PC-3 (cell line): ENCODE measurements at regions not wholly inside any gene's neighbourhood (a gene's known extent, or its start where the extent isn't known, plus 50 kb on each side); places are given as distances from the start of the nearest gene placed in this dataset.

Experiments
- ATAC-seq: fragments of 200-7000 bp; cut with Tn5 transposase; 2 replicates; pipeline ENCODE4 v1.9.1; 2020; ENCODE audit warnings: mild to moderate bottlenecking, moderate library complexity
- BruUV-seq: library from RNA; stranded (reverse); fragments of 400-500 nt; replicated peaks from 2 replicates; lab custom pipeline; 2021; lab: Mats Ljungman, UMichigan
- CTCF ChIA-PET: fragments of 300-600 bp; sonication (Branson Sonifier 250); formaldehyde crosslinking; loops from one replicate; lab custom pipeline; 2022; ENCODE audit warnings: antibody characterized with exemption; lab: Charles Lee
- POLR2A ChIA-PET: fragments of 300-600 bp; sonication (Branson Sonifier 250); formaldehyde crosslinking; loops from one replicate; lab custom pipeline; 2022; ENCODE audit warnings: antibody characterized with exemption; ENCODE audit not compliant: unreplicated experiment; lab: Charles Lee
- DNase-seq: peaks from one replicate; pipeline ENCODE4 v3.0.0-alpha.2; 2015
- H2AFZ ChIP-seq: fragments of 300-600 bp; sonication (generic); 2 replicates; pipeline ENCODE4 v1.6.0; 2016; ENCODE audit warnings: antibody characterized with exemption, low read length
- H3F3A ChIP-seq: fragments of 300-600 bp; sonication (generic); one replicate; pipeline ENCODE4 v1.6.0; 2017; ENCODE audit warnings: antibody characterized with exemption, low read length, control low read depth, mild to moderate bottlenecking; ENCODE audit not compliant: unreplicated experiment
- H3K27ac ChIP-seq: fragments of 300-600 bp; sonication (generic); 2 replicates; pipeline ENCODE4 v1.5.1; 2016; ENCODE audit warnings: mild to moderate bottlenecking, low read length
- H3K27me3 ChIP-seq: fragments of 300-600 bp; sonication (generic); 2 replicates; pipeline ENCODE4 v1.6.1; 2016; ENCODE audit warnings: low read length, mixed read lengths
- H3K36me3 ChIP-seq: fragments of 300-600 bp; sonication (generic); 2 replicates; pipeline ENCODE4 v1.6.1; 2016; ENCODE audit warnings: low read depth, mixed run types, low read length, mixed read lengths
- H3K4me1 ChIP-seq: fragments of 300-600 bp; sonication (generic); 2 replicates; pipeline ENCODE4 v1.5.1; 2016; ENCODE audit warnings: low read length; ENCODE audit not compliant: insufficient read depth
- H3K4me2 ChIP-seq: fragments of 300-600 bp; sonication (generic); 2 replicates; pipeline ENCODE4 v1.6.0; 2016; ENCODE audit warnings: low read length
- H3K4me3 ChIP-seq: fragments of 300-600 bp; sonication (generic); 2 replicates; pipeline ENCODE4 v1.5.1; 2016; ENCODE audit warnings: mild to moderate bottlenecking, low read length, mixed read lengths
- H3K79me2 ChIP-seq: fragments of 300-600 bp; sonication (generic); 2 replicates; pipeline ENCODE4 v1.6.1; 2017; ENCODE audit warnings: low read length, mixed read lengths
- H3K9ac ChIP-seq: fragments of 300-600 bp; sonication (generic); 2 replicates; pipeline ENCODE4 v1.6.0; 2016; ENCODE audit warnings: mild to moderate bottlenecking, low read length
- H3K9me2 ChIP-seq: fragments of 300-600 bp; sonication (generic); replicated peaks from 2 replicates; pipeline ENCODE4 v1.6.1; 2016; ENCODE audit warnings: mixed run types, low read length, mixed read lengths
- H3K9me3 ChIP-seq: fragments of 300-600 bp; sonication (generic); 2 replicates; pipeline ENCODE4 v1.6.1; 2016; ENCODE audit warnings: low read length, mixed read lengths
- H4K20me1 ChIP-seq: fragments of 300-600 bp; sonication (generic); 2 replicates; pipeline ENCODE4 v1.6.1; 2016; ENCODE audit warnings: low read length, mixed read lengths
- EZH2 ChIP-seq: fragments of 300-600 bp; sonication (generic); IDR thresholded peaks from one replicate; pipeline ENCODE4 v1.6.1; 2017; ENCODE audit warnings: antibody characterized with exemption, mild to moderate bottlenecking, low read length; ENCODE audit not compliant: unreplicated experiment
- EZH2phosphoT487 ChIP-seq: fragments of 300-600 bp; sonication (generic); IDR thresholded peaks from 2 replicates; pipeline ENCODE4 v1.6.1; 2018; ENCODE audit warnings: mild to moderate bottlenecking, antibody characterized with exemption, low read length, borderline replicate concordance
- intact Hi-C: fragments of 100-400 bp; cut with micrococcal nuclease; formaldehyde crosslinking; loops from 2 replicates; pipeline ENCODE4 v1.9.0; 2023
- TF ChIP-seq, protein P1 (sequence below): fragments of 300-600 bp; sonication (generic); conservative IDR thresholded peaks from 2 replicates; pipeline ENCODE4 v1.5.1; 2017; ENCODE audit warnings: antibody characterized with exemption, low read depth, mild to moderate bottlenecking, low read length

DNA sequence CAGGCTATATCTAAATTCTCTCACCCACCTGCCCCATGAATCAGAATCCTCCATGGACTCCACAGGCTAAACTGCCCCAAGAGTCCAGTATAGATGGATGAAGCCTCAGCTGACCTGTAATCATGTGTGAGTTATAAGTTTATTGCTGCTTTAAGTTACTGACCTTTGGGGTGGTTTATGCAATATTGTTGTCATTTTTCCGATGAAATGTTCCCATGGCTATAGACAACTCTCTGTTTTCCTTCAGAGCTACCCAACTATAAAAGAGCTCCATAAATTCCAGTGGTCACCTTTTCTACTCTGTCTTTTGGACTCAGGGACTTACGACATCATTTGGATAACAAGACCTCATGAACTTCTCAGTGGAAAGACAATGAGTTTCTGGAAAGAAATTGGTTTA lies 212.1 kb downstream of the BMP2 start:
- no peaks in the 10 kb centered on the region for H3K36me3 ChIP-seq
- peaks cover 3% of the 10 kb centered on the region; the same call in 1 of the 2 replicates for H3K27me3 ChIP-seq
- intact Hi-C loops = no loop called here
- no TSS peak for BruUV-seq
- H3K9ac ChIP-seq = no peak overlapping the region
- POLR2A ChIA-PET = no interaction called here
- no peak for ATAC-seq
- no peaks in the 10 kb centered on the region for H4K20me1 ChIP-seq
- DNase-seq = no peak
- H3K79me2 ChIP-seq = no peaks in the 10 kb centered on the region
- H3K4me3 ChIP-seq = no peak overlapping the region
- TF ChIP-seq, protein P1, sequence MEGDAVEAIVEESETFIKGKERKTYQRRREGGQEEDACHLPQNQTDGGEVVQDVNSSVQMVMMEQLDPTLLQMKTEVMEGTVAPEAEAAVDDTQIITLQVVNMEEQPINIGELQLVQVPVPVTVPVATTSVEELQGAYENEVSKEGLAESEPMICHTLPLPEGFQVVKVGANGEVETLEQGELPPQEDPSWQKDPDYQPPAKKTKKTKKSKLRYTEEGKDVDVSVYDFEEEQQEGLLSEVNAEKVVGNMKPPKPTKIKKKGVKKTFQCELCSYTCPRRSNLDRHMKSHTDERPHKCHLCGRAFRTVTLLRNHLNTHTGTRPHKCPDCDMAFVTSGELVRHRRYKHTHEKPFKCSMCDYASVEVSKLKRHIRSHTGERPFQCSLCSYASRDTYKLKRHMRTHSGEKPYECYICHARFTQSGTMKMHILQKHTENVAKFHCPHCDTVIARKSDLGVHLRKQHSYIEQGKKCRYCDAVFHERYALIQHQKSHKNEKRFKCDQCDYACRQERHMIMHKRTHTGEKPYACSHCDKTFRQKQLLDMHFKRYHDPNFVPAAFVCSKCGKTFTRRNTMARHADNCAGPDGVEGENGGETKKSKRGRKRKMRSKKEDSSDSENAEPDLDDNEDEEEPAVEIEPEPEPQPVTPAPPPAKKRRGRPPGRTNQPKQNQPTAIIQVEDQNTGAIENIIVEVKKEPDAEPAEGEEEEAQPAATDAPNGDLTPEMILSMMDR = no peak
- TF ChIP-seq EZH2 = no peak
- TF ChIP-seq EZH2phosphoT487 = no peak
- CTCF ChIA-PET = no interaction called here
- no peaks in the 10 kb centered on the region for H3F3A ChIP-seq
- no peaks in the 10 kb centered on the region for H3K4me1 ChIP-seq
- no peak overlapping the region for H3K4me2 ChIP-seq
- no peak overlapping the region for H2AFZ ChIP-seq
- H3K27ac ChIP-seq = no peak overlapping the region
- H3K9me3 ChIP-seq = no peaks in the 10 kb centered on the region
- H3K9me2 ChIP-seq = no peaks in the 10 kb centered on the region

DNA sequence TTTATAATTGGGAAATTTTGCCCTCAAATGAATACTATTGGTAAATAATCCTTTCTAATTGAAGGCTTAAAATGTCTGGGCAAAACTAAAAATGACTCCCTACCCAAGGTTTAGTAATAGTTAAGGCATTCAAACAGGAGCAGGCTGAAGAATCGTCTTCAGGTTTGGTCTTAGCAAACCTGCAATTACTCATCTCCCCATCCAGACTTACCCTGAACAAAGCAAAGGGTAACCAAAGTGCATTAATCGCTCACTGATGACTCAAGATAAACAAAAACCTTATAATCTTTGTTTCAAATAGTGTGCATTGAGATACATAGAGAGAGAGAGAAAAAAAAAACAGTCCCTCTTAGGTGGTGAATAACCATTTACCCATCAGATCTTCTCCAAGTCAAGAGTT lies 225.5 kb downstream of the BMP2 start:
- POLR2A ChIA-PET = no interaction called here
- BruUV-seq = no TSS peak
- CTCF ChIA-PET = no interaction called here
- Histone ChIP-seq H3K9me3 (no peaks in the 10 kb centered on the region), H3K4me3 (no peak overlapping the region), H3K9ac (no peak overlapping the region), H3F3A (no peaks in the 10 kb centered on the region), H3K4me1 (peaks cover 24% of the 10 kb centered on the region), H3K27me3 (peaks cover 9% of the 10 kb centered on the region; the same call in 1 of the 2 replicates), H3K4me2 (peak overlapping the region; percentile 48), H4K20me1 (no peaks in the 10 kb centered on the region), H3K79me2 (no peaks in the 10 kb centered on the region), H3K27ac (peak overlapping the region; percentile 15; the same call in 1 of the 2 replicates), H2AFZ (no peak overlapping the region), H3K36me3 (no peaks in the 10 kb centered on the region), H3K9me2 (no peaks in the 10 kb centered on the region)
- intact Hi-C loops = no loop called here
- no peak for ATAC-seq
- peak; percentile 89 for DNase-seq
- TF ChIP-seq, protein P1 = no peak
- TF ChIP-seq EZH2 (no peak), EZH2phosphoT487 (no peak)

DNA sequence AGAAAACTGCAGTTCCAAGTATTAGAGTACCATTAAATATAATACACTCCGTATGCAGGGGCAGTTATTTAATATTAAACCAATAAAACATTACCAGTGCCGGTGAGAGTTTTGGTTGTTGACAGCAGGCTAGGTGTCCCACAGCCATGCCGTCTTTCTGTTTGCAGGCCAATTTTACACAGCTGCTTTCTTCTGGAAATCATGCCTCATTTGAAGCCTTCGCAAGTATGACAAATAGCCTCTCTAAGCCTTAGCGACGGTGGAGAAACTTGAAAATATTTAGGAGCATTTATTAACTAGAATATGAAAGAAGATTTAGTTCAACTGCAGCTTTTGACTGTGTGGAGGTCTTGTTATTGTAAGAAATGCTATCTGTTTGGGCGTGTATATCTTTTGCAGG lies 226.0 kb downstream of the BMP2 start:
- peaks cover 11% of the 10 kb centered on the region; the same call in 1 of the 2 replicates for H3K27me3 ChIP-seq
- no peaks in the 10 kb centered on the region for H3K9me2 ChIP-seq
- intact Hi-C loops = no loop called here
- 0 out of 2 replicates have a peak overlapping the region, but pooled peaks have one; percentile 11 for H3K27ac ChIP-seq
- ATAC-seq = no peak
- ChIA-PET CTCF (no interaction called here), POLR2A (no interaction called here)
- peaks cover 24% of the 10 kb centered on the region for H3K4me1 ChIP-seq
- TF ChIP-seq EZH2phosphoT487 (no peak), EZH2 (no peak)
- TF ChIP-seq, protein P1 = no peak
- no peaks in the 10 kb centered on the region for H3F3A ChIP-seq
- no peak overlapping the region for H2AFZ ChIP-seq
- H4K20me1 ChIP-seq = no peaks in the 10 kb centered on the region
- peak overlapping the region; percentile 31 for H3K4me2 ChIP-seq
- no TSS peak for BruUV-seq
- no peaks in the 10 kb centered on the region for H3K79me2 ChIP-seq
- no peak for DNase-seq
- no peak overlapping the region for H3K9ac ChIP-seq
- no peaks in the 10 kb centered on the region for H3K9me3 ChIP-seq
- H3K36me3 ChIP-seq = no peaks in the 10 kb centered on the region
- 0 out of 2 replicates have a peak overlapping the region, but pooled peaks have one; percentile 4 for H3K4me3 ChIP-seq
